ENCODE measurements at regions not wholly inside any gene's neighbourhood (a gene's known extent, or its start where the extent isn't known, plus 50 kb on each side); places are given as distances from the start of the nearest gene placed in this dataset.

GRCh38 chr6:135567375-135568083, 70.0 kb upstream of the AHI1 start:
- no peak for DNase-seq (ENCODE audit: low read depth in 1 of 2, low spot score in 1 of 2)
- Histone ChIP-seq H3K4me3 (replicated peaks; ENCODE audit: insufficient read depth, low read length) (no peak overlapping the region), H3K27ac (replicated peaks) (no peak overlapping the region), H3K27me3 (ENCODE audit: insufficient read depth, poor library complexity, severe bottlenecking) (no peaks in the 10 kb centered on the region)
- TF ChIP-seq REST (IDR thresholded peaks at IDR 0.05; ENCODE audit: insufficient replicate concordance, low read depth), result no peak
- peak; percentile 9; the same call in 1 of the 2 replicates for TF ChIP-seq SPI1 (IDR thresholded peaks at IDR 0.05; ENCODE audit: borderline replicate concordance, low read depth)

GRCh38 chr6:135568379-135568778, 70.8 kb upstream of the AHI1 start:
- no peak for TF ChIP-seq CTCF (IDR thresholded peaks at IDR 0.05; ENCODE audit: insufficient read depth, low read length)
- TF ChIP-seq POLR2AphosphoS5 (IDR thresholded peaks at IDR 0.05; ENCODE audit: low read depth), result no peak
- no peak for TF ChIP-seq REST (IDR thresholded peaks at IDR 0.05; ENCODE audit: insufficient replicate concordance, low read depth)
- TF ChIP-seq GABPA (IDR thresholded peaks at IDR 0.05; ENCODE audit: low read depth), result no peak
- no peak for TF ChIP-seq SPI1 (IDR thresholded peaks at IDR 0.05; ENCODE audit: borderline replicate concordance, low read depth)
- no peak for DNase-seq (ENCODE audit: low read depth in 1 of 2, low spot score in 1 of 2)
- Histone ChIP-seq H3K27ac (replicated peaks) (no peak overlapping the region), H3K27me3 (ENCODE audit: insufficient read depth, poor library complexity, severe bottlenecking) (no peaks in the 10 kb centered on the region), H3K4me3 (replicated peaks; ENCODE audit: insufficient read depth, low read length) (no peak overlapping the region)

GRCh38 chr6:135572051-135572450, 74.5 kb upstream of the AHI1 start:
- TF ChIP-seq REST (IDR thresholded peaks at IDR 0.05; ENCODE audit: insufficient replicate concordance, low read depth) (no peak), SPI1 (IDR thresholded peaks at IDR 0.05; ENCODE audit: borderline replicate concordance, low read depth) (no peak), CTCF (IDR thresholded peaks at IDR 0.05; ENCODE audit: insufficient read depth, low read length) (no peak), POLR2AphosphoS5 (IDR thresholded peaks at IDR 0.05; ENCODE audit: low read depth) (no peak), GABPA (IDR thresholded peaks at IDR 0.05; ENCODE audit: low read depth) (no peak)
- H3K4me3 ChIP-seq (replicated peaks; ENCODE audit: insufficient read depth, low read length), result no peak overlapping the region

More at GRCh38 chr6:135572051-135572450, 74.5 kb upstream of the AHI1 start:
- Histone ChIP-seq H3K27me3 (ENCODE audit: insufficient read depth, poor library complexity, severe bottlenecking) (no peaks in the 10 kb centered on the region), H3K27ac (replicated peaks) (no peak overlapping the region)
- no peak for DNase-seq (ENCODE audit: low read depth in 1 of 2, low spot score in 1 of 2)
